ENCODE measurements at regions not wholly inside any gene's neighbourhood (a gene's known extent, or its start where the extent isn't known, plus 50 kb on each side); places are given as distances from the start of the nearest gene placed in this dataset.

DNA sequence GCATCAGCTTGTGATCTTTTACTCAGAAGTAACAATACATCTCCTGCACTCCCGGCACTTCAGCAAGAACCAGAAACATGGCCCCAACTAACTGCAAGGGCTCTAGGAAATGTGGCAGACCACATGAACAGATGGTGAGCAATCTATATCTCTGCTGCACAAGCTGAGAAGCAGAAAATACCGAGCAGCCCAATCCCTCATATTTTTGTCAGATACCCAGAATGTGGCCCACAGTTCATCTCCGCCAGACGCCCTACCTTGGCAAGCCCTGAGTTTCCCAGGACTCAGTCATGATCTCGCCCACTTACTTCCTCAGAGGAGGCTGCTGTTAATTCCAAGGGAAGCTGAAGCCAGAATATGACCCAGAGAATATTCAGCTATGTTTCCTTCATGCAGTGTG, 63.1 kb upstream of the PHACTR1 start:
- no peaks in the 10 kb centered on the region for H3K27me3 ChIP-seq (ENCODE audit: low read depth)
- no peak overlapping the region for H3K4me3 ChIP-seq
- H3K4me1 ChIP-seq = no peaks in the 10 kb centered on the region
- no peak for DNase-seq (ENCODE audit: low spot score in 2 of 2)
- H3K36me3 ChIP-seq (replicated peaks) = no peaks in the 10 kb centered on the region
- H3K9me3 ChIP-seq = no peaks in the 10 kb centered on the region
- in situ Hi-C loops (cut with MboI; ENCODE audit: low sequenced_read_pairs) = no loop called here

DNA sequence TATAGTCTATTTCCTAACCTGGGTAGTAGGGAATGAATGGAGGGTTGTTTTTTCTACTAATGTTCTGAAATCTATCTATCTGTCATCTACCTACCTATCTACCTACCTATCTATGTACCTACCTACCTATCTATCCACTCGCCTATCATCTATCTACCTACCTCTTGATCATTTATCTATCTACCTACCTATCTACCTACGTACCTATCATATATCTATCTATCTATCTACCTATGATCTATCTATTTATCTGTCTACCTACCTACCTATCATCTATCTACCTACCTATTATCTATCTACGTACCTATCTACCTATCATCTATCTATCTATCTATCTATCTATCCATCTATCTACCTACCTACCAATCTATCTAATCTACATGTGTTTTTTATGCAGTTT, 62.5 kb upstream of the PHACTR1 start:
- in situ Hi-C loops (cut with MboI; ENCODE audit: low sequenced_read_pairs) = no loop called here
- Histone ChIP-seq H3K36me3 (replicated peaks) (no peaks in the 10 kb centered on the region), H3K9me3 (no peaks in the 10 kb centered on the region), H3K27me3 (ENCODE audit: low read depth) (no peaks in the 10 kb centered on the region), H3K4me3 (no peak overlapping the region), H3K4me1 (no peaks in the 10 kb centered on the region)
- no peak for DNase-seq (ENCODE audit: low spot score in 2 of 2)

DNA sequence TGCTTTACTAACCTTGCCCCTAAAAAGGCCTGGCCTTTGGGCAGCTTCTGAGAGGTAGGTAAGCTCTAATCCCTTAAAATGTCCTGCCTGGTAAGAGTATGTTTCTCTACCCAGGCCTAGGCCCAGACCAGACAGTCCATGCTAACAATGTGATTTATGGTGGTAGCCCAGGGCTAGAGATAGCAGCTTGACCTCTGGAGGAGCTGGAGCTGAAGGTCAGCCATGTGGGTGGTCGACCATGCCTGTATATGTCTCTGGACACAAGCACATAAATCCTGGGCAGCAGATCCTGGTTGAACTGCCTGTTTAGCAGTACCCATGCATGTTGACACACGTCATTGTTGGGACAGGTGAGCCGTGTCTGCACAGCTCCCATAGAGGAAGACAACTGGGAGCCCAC, 62.1 kb upstream of the PHACTR1 start:
- no peaks in the 10 kb centered on the region for H3K4me1 ChIP-seq
- no peaks in the 10 kb centered on the region for H3K36me3 ChIP-seq (replicated peaks)
- no peak overlapping the region for H3K4me3 ChIP-seq
- no peaks in the 10 kb centered on the region for H3K9me3 ChIP-seq
- H3K27me3 ChIP-seq (ENCODE audit: low read depth) = no peaks in the 10 kb centered on the region
- no peak for DNase-seq (ENCODE audit: low spot score in 2 of 2)
- in situ Hi-C loops (cut with MboI; ENCODE audit: low sequenced_read_pairs) = no loop called here

DNA sequence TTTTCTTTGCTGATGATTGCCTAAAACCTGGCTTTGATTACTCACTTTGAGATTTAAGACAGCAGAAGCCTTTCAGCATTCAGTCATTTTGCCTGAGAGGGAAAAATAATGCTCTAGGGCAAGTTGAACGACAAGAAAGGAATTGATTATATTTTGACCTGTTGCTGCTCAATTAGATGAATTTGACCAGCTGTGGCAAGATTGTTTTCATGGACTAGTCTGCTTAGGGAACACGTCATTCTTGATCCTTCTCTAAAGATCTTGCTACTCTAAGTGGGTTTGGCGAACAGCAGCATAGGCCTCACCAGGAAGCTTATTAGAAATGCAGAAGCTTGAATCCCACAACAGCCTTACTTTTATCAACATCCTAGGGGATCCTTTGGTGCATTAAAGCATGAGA, 59.7 kb upstream of the PHACTR1 start:
- H3K9me3 ChIP-seq = no peaks in the 10 kb centered on the region
- no peak overlapping the region for H3K4me3 ChIP-seq
- no peak for DNase-seq (ENCODE audit: low spot score in 2 of 2)
- no peaks in the 10 kb centered on the region for H3K4me1 ChIP-seq
- no peaks in the 10 kb centered on the region for H3K36me3 ChIP-seq (replicated peaks)
- in situ Hi-C loops (cut with MboI; ENCODE audit: low sequenced_read_pairs) = no loop called here
- no peaks in the 10 kb centered on the region for H3K27me3 ChIP-seq (ENCODE audit: low read depth)

DNA sequence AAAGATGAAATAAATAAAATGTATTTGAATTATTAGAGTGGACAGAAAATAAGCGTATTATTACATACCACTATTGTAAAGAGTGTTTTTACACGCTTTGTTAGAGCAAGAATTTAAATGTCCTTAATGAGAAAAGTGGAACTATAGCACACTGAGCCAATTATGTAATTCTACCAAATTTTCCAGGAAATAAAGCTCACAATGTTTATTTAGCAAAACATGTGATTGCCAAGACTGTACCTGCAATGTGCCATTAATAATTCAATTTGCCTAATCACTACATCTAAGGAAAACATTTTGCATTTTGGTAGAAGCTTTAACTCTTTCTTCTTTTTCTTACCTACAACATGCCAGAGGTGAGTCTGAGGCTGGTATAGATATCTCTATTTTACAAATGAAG, 58.7 kb upstream of the PHACTR1 start:
- H3K36me3 ChIP-seq (replicated peaks) = no peaks in the 10 kb centered on the region
- H3K27me3 ChIP-seq (ENCODE audit: low read depth) = no peaks in the 10 kb centered on the region
- no peaks in the 10 kb centered on the region for H3K9me3 ChIP-seq
- H3K4me1 ChIP-seq = no peaks in the 10 kb centered on the region
- no peak for DNase-seq (ENCODE audit: low spot score in 2 of 2)
- in situ Hi-C loops (cut with MboI; ENCODE audit: low sequenced_read_pairs) = no loop called here
- no peak overlapping the region for H3K4me3 ChIP-seq

DNA sequence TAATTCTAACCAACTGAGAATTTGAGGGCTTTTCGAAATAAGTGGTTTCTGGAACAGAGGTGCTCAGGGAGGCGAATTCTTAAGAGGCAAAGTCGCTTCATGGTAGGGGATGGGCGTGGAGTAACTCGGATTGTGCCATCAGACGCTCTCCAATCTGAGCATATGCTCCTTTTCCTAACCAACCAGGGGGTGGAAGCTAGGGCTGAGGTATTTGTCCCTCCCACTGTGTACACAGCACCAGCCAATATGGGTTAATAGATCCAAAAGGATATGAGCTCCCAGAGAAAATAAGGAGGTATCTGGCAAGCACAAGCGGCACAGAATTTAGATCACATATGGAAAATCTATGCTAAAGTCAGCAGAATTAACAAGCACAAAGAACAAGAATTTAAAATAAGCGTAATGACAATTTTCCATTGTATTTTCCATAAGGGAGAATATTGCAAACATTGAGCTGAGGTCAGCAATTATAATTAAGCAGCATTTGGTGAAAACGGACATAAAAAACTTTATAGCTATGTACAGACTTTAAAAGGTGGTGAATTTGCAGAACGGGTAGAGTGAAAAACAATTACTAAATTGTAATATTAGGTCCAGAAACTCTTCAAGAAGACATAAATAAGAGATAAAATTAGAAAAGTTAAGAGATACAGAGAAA, 55.0 kb upstream of the PHACTR1 start:
- DNase-seq (ENCODE audit: low spot score in 2 of 2) = no peak
- in situ Hi-C loops (cut with MboI; ENCODE audit: low sequenced_read_pairs) = no loop called here
- no peaks in the 10 kb centered on the region for H3K9me3 ChIP-seq
- no peaks in the 10 kb centered on the region for H3K4me1 ChIP-seq
- no peaks in the 10 kb centered on the region for H3K27me3 ChIP-seq (ENCODE audit: low read depth)
- H3K4me3 ChIP-seq = no peak overlapping the region
- no peaks in the 10 kb centered on the region for H3K36me3 ChIP-seq (replicated peaks)

Data from HAP-1 (cell line).